ENCODE measurements at regions not wholly inside any gene's neighbourhood (a gene's known extent, or its start where the extent isn't known, plus 50 kb on each side); places are given as distances from the start of the nearest gene placed in this dataset.
A peak's percentile ranks its signal among the peaks of the same experiment; 100 is the strongest.

DNA sequence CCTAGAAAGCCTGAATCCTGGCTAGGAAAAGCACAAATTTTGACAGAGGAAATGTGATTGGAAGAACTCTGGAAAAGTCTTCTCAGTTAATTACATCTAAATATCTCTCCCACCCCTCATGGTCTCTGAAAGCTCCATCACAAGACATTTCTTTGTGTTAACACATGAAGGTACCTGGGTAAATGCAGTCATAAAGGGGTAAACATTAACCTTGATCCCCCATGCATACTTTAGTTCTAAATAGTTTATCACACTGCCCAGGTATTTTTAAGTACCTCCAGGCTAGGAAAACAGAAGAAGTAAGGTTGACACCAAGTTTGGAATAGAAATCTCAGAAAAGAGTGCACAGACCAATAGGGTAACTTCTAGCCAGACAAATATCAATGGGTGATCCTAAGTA lies 334.5 kb downstream of the PIK3R1 start:
- DNase-seq (ENCODE audit: low read depth), result no peak
- H3K4me3 ChIP-seq (ENCODE audit: low read depth, low read length), result no peak overlapping the region
- TF ChIP-seq, protein P1, sequence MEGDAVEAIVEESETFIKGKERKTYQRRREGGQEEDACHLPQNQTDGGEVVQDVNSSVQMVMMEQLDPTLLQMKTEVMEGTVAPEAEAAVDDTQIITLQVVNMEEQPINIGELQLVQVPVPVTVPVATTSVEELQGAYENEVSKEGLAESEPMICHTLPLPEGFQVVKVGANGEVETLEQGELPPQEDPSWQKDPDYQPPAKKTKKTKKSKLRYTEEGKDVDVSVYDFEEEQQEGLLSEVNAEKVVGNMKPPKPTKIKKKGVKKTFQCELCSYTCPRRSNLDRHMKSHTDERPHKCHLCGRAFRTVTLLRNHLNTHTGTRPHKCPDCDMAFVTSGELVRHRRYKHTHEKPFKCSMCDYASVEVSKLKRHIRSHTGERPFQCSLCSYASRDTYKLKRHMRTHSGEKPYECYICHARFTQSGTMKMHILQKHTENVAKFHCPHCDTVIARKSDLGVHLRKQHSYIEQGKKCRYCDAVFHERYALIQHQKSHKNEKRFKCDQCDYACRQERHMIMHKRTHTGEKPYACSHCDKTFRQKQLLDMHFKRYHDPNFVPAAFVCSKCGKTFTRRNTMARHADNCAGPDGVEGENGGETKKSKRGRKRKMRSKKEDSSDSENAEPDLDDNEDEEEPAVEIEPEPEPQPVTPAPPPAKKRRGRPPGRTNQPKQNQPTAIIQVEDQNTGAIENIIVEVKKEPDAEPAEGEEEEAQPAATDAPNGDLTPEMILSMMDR (IDR thresholded peaks at IDR 0.05; ENCODE audit: control insufficient read depth, extremely low read depth, insufficient read depth), result no peak

DNA sequence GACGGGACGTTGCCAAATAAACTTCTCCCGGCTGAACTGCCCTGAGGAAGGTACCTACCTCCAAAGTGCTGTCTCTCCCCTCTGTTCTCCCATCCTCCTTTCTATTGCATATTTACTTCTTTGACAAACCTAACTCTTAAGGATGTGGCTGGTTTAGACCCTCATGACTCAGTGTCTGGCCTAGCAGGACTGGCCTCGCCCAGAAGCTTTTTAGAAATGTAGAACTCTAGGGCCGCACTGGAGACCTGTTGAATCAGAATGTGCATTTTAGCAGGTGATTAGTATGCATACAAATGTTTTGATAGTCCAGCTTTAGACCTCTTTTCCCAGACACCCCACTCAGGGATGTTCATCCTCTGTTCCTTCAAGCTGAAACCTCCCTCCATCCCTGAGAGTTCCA lies 335.9 kb downstream of the PIK3R1 start:
- no peak overlapping the region for H3K4me3 ChIP-seq (ENCODE audit: low read depth, low read length)
- TF ChIP-seq, protein P1 (IDR thresholded peaks at IDR 0.05; ENCODE audit: control insufficient read depth, extremely low read depth, insufficient read depth), result no peak
- DNase-seq (ENCODE audit: low read depth), result no peak

DNA sequence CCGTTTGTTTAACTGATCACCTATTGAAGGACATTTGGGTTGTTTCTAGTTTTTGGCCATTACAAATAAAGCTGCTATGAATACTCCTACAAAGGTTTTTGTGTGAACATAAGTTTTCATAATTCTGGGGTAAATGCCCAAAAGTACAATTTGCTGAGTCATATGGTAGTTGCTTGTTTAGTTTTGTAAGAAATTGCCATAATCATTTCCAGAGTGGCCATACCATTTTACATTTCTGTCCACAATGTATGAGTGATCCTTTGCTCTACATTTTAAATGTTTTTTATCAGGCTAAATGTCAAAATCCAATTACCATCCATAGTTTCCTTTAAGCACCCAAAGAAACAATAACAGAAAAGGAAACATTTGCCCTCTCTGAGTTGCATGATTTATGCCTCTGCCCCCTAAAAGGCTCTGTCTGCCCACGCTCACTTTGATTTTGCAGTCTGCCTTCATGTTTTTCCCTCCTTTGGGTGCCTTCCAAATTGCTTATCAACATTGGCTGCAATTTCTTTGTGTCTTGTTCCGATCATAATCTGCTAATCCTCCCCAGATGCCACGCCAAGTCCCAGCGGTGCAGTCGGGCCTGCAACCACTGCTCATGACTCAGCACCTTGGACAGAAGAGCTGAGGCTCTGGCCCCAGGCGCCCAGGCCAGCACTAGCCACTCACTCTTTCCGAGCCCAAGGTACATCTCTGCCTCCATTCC lies 339.2 kb downstream of the PIK3R1 start:
- peak; percentile 76 for DNase-seq (ENCODE audit: low read depth)
- TF ChIP-seq, protein P1 (IDR thresholded peaks at IDR 0.05; ENCODE audit: control insufficient read depth, extremely low read depth, insufficient read depth), result no peak
- no peak overlapping the region for H3K4me3 ChIP-seq (ENCODE audit: low read depth, low read length)

DNA sequence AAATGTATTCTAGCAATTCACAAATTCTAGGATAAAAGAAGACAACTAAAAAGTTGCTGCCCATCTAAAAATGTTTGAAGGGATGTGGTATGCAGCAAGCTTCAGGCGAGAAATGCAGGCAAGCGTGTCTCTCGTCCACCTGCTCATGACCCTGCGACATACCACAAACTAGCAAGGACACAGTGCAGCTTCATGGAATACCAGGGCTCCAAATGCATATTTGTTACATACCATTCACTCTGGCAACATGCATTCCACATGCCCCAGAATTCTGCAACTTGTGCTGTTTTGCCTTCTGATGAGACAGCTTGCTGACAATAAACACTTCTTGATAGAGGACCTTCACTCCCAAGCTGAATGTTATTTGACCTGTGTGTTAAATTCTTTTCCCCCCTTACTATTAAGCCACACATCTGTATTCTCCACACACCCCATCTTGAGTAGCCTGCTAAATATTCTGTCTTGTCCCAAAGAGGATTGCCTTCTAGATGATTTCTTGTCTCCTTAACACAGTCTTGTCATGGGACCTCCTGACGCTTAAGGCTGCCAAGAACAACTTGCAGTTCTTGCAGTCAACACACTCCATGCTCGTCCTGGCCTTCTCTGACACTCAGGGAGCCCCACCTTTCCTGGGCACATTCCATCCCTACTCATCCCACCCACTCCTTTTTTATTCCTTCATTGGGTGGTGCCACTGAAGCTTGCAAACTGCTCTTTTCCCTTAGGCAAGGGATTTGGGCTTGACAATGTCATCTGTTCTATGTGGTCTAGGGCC lies 340.5 kb downstream of the PIK3R1 start:
- TF ChIP-seq, protein P1 (IDR thresholded peaks at IDR 0.05; ENCODE audit: control insufficient read depth, extremely low read depth, insufficient read depth), result no peak
- DNase-seq (ENCODE audit: low read depth), result no peak
- H3K4me3 ChIP-seq (ENCODE audit: low read depth, low read length), result no peak overlapping the region

DNA sequence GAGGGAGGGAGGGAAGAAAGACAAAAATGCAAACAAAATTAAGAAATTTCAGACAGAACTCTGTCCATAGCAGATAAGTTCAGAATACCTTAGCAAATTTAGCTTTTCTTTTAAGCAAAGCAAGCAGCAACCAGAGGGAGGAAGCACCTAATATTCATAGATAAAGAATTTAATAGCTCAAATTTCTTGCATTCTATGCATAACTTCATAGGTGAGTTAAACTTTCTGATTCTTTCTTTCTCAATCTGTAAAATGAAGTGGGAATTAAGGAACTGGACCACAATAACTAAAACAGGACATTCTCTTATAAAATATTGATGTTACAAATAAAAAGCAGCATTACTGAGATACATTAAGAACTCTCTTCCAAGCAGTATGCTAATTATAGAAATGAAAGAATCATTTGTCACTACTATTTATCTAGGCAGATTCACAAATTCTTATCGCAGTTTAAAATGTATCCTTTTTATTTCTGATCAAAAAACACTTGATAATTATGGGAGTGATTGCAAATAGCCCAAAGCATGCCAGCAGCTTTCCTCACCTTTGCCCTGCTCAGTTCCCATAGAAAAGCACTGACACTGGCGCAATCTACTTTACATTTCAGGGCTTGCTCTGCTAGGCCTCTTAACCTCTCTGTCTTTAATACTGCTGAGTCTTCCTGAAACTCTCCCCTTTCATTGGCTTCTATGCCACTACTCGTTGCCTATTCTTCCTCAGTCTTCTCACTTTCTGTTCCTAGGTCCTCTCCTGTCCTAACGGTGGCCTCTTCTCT lies 341.8 kb downstream of the PIK3R1 start:
- no peak for DNase-seq (ENCODE audit: low read depth)
- TF ChIP-seq, protein P1 (IDR thresholded peaks at IDR 0.05; ENCODE audit: control insufficient read depth, extremely low read depth, insufficient read depth), result no peak
- H3K4me3 ChIP-seq (ENCODE audit: low read depth, low read length), result no peak overlapping the region

DNA sequence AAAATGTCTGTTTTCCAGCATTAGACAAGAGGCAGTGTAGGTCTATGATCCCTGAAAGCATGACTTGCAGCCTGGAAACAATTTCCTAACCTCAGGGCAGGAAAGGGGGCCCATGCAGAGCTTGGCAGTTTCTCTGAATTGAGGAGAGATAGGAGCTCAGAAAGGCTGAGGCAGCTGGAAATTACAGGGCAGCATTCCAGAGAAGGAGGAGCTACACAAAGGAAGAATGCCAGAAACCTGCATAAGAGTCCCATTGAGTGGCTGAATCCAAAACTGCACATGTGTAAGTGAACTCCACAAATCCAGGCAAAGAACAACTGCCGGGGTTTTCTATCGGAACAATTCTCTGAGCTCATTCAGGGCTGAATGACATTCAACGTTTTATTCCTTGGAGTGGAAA lies 346.8 kb downstream of the PIK3R1 start:
- no peak for DNase-seq (ENCODE audit: low read depth)

More for the DNA sequence above, 346.8 kb downstream of the PIK3R1 start:
- no peak overlapping the region for H3K4me3 ChIP-seq (ENCODE audit: low read depth, low read length)
- TF ChIP-seq, protein P1 (IDR thresholded peaks at IDR 0.05; ENCODE audit: control insufficient read depth, extremely low read depth, insufficient read depth), result no peak
